SK-N-SH treated with all-trans-retinoic acid at 6 μM for 48 hours (cell line): ENCODE measurements at regions not wholly inside any gene's neighbourhood (a gene's known extent, or its start where the extent isn't known, plus 50 kb on each side); places are given as distances from the start of the nearest gene placed in this dataset.
"Not testable (repeated sequence)": the region's sequence is repeated elsewhere in the genome, so short reads cannot be mapped to it uniquely, and the experiment has no call there.

Source experiments
- ARNTL ChIP-seq: fragments of 450-650 bp; formaldehyde crosslinking; IDR thresholded peaks from 2 replicates; pipeline ENCODE4 v1.5.0; 2020; ENCODE audit warnings: low read depth, mild to moderate bottlenecking, moderate library complexity, borderline replicate concordance
- ESRRG ChIP-seq: fragments of 250-450 bp; sonication (Bioruptor Pico); IDR thresholded peaks from 2 replicates; pipeline ENCODE4 v1.6.1; 2021; ENCODE audit warnings: mild to moderate bottlenecking
- GLIS3 ChIP-seq: fragments of 250-450 bp; sonication (Bioruptor Pico); IDR thresholded peaks from 2 replicates; pipeline ENCODE4 v1.5.0; 2020; ENCODE audit warnings: mild to moderate bottlenecking, moderate library complexity
- ISL1 ChIP-seq: fragments of 250-450 bp; sonication (Bioruptor Pico); IDR thresholded peaks from 2 replicates; pipeline ENCODE4 v2.1.2; 2022; ENCODE audit warnings: mild to moderate bottlenecking, moderate library complexity
- OSR1 ChIP-seq: fragments of 250-450 bp; sonication (Bioruptor Pico); IDR thresholded peaks from 2 replicates; pipeline ENCODE4 v1.8.0; 2022; ENCODE audit warnings: moderate library complexity, mild to moderate bottlenecking, inconsistent platforms
- RARB ChIP-seq: fragments of 250-450 bp; sonication (Bioruptor Pico); IDR thresholded peaks from 2 replicates; pipeline ENCODE4 v1.8.0; 2021; ENCODE audit warnings: mild to moderate bottlenecking, moderate library complexity
- ZC3H10 ChIP-seq: fragments of 250-450 bp; sonication (Bioruptor Pico); IDR thresholded peaks from 2 replicates; pipeline ENCODE4 v1.5.1; 2021; ENCODE audit warnings: mild to moderate bottlenecking, moderate library complexity
- ZFP30 ChIP-seq: fragments of 450-650 bp; formaldehyde crosslinking; IDR thresholded peaks from 2 replicates; pipeline ENCODE4 v1.5.0; 2022; ENCODE audit warnings: mild to moderate bottlenecking, moderate library complexity
- ZNF70 ChIP-seq: fragments of 450-650 bp; formaldehyde crosslinking; IDR thresholded peaks from 2 replicates; pipeline ENCODE4 v1.5.0; 2020; ENCODE audit warnings: mild to moderate bottlenecking, moderate library complexity
- TF ChIP-seq, protein P1 (sequence below): fragments of 250-450 bp; sonication (Bioruptor Pico); IDR thresholded peaks from 2 replicates; pipeline ENCODE4 v1.5.1; 2021; ENCODE audit warnings: mild to moderate bottlenecking, moderate library complexity
- TF ChIP-seq, protein P2 (sequence below): fragments of 250-450 bp; sonication (Bioruptor Pico); IDR thresholded peaks from 2 replicates; pipeline ENCODE4 v1.5.0; 2020; ENCODE audit warnings: mild to moderate bottlenecking, moderate library complexity
- TF ChIP-seq, protein P3 (sequence below): fragments of 250-450 bp; sonication (Bioruptor Pico); IDR thresholded peaks from 2 replicates; pipeline ENCODE4 v1.8.0; 2020; ENCODE audit warnings: mild to moderate bottlenecking, moderate library complexity, borderline replicate concordance
- TF ChIP-seq, protein P4 (sequence below): fragments of 250-450 bp; sonication (Bioruptor Pico); IDR thresholded peaks from 2 replicates; pipeline ENCODE4 v1.8.0; 2021; ENCODE audit warnings: low read depth, mild to moderate bottlenecking, moderate library complexity, borderline replicate concordance
- TF ChIP-seq, protein P5 (sequence below): fragments of 250-450 bp; sonication (Bioruptor Pico); IDR thresholded peaks from 2 replicates; pipeline ENCODE4 v1.5.1; 2020; ENCODE audit warnings: low read depth, mild to moderate bottlenecking, moderate library complexity

DNA sequence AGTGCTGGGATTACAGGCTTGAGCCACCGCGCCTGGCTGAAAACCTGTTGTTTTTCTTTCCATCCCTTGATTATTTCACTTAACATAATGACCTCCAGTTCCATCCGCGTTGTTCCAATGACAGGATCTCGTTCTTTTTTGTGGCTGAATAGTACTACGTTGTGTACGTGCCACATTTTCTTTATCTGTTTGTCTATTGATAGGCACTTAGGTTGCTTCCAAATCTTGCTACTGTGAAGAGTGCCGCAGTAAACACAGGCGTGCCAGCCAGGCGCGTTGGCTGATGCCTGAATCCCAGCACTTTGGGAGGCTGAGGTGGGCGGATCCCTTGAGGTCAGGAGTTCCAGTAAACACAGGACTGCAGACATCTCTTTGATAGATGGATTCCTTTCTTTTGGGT, 165.1 kb downstream of the LAT start:
- TF ChIP-seq, protein P1, sequence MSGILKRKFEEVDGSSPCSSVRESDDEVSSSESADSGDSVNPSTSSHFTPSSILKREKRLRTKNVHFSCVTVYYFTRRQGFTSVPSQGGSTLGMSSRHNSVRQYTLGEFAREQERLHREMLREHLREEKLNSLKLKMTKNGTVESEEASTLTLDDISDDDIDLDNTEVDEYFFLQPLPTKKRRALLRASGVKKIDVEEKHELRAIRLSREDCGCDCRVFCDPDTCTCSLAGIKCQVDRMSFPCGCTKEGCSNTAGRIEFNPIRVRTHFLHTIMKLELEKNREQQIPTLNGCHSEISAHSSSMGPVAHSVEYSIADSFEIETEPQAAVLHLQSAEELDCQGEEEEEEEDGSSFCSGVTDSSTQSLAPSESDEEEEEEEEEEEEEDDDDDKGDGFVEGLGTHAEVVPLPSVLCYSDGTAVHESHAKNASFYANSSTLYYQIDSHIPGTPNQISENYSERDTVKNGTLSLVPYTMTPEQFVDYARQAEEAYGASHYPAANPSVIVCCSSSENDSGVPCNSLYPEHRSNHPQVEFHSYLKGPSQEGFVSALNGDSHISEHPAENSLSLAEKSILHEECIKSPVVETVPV (CRISPR knock-in tag), result not testable (repeated sequence)
- TF ChIP-seq ESRRG, OSR1, ISL1, GLIS3, ARNTL, ZFP30, ZNF70, ZC3H10, RARB (CRISPR knock-in tag): not testable (repeated sequence)
- TF ChIP-seq, protein P2, sequence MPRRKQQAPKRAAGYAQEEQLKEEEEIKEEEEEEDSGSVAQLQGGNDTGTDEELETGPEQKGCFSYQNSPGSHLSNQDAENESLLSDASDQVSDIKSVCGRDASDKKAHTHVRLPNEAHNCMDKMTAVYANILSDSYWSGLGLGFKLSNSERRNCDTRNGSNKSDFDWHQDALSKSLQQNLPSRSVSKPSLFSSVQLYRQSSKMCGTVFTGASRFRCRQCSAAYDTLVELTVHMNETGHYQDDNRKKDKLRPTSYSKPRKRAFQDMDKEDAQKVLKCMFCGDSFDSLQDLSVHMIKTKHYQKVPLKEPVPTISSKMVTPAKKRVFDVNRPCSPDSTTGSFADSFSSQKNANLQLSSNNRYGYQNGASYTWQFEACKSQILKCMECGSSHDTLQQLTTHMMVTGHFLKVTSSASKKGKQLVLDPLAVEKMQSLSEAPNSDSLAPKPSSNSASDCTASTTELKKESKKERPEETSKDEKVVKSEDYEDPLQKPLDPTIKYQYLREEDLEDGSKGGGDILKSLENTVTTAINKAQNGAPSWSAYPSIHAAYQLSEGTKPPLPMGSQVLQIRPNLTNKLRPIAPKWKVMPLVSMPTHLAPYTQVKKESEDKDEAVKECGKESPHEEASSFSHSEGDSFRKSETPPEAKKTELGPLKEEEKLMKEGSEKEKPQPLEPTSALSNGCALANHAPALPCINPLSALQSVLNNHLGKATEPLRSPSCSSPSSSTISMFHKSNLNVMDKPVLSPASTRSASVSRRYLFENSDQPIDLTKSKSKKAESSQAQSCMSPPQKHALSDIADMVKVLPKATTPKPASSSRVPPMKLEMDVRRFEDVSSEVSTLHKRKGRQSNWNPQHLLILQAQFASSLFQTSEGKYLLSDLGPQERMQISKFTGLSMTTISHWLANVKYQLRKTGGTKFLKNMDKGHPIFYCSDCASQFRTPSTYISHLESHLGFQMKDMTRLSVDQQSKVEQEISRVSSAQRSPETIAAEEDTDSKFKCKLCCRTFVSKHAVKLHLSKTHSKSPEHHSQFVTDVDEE (CRISPR knock-in tag), result not testable (repeated sequence)
- TF ChIP-seq, protein P3, sequence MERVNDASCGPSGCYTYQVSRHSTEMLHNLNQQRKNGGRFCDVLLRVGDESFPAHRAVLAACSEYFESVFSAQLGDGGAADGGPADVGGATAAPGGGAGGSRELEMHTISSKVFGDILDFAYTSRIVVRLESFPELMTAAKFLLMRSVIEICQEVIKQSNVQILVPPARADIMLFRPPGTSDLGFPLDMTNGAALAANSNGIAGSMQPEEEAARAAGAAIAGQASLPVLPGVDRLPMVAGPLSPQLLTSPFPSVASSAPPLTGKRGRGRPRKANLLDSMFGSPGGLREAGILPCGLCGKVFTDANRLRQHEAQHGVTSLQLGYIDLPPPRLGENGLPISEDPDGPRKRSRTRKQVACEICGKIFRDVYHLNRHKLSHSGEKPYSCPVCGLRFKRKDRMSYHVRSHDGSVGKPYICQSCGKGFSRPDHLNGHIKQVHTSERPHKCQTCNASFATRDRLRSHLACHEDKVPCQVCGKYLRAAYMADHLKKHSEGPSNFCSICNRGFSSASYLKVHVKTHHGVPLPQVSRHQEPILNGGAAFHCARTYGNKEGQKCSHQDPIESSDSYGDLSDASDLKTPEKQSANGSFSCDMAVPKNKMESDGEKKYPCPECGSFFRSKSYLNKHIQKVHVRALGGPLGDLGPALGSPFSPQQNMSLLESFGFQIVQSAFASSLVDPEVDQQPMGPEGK (CRISPR knock-in tag), result not testable (repeated sequence)
- TF ChIP-seq, protein P4, sequence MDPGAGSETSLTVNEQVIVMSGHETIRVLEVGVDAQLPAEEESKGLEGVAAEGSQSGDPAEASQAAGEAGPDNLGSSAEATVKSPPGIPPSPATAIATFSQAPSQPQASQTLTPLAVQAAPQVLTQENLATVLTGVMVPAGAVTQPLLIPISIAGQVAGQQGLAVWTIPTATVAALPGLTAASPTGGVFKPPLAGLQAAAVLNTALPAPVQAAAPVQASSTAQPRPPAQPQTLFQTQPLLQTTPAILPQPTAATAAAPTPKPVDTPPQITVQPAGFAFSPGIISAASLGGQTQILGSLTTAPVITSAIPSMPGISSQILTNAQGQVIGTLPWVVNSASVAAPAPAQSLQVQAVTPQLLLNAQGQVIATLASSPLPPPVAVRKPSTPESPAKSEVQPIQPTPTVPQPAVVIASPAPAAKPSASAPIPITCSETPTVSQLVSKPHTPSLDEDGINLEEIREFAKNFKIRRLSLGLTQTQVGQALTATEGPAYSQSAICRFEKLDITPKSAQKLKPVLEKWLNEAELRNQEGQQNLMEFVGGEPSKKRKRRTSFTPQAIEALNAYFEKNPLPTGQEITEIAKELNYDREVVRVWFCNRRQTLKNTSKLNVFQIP (CRISPR knock-in tag), result not testable (repeated sequence)
- TF ChIP-seq, protein P5, sequence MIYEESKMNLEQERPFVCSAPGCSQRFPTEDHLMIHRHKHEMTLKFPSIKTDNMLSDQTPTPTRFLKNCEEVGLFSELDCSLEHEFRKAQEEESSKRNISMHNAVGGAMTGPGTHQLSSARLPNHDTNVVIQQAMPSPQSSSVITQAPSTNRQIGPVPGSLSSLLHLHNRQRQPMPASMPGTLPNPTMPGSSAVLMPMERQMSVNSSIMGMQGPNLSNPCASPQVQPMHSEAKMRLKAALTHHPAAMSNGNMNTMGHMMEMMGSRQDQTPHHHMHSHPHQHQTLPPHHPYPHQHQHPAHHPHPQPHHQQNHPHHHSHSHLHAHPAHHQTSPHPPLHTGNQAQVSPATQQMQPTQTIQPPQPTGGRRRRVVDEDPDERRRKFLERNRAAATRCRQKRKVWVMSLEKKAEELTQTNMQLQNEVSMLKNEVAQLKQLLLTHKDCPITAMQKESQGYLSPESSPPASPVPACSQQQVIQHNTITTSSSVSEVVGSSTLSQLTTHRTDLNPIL, result not testable (repeated sequence)
